GM19468 (cell line): ENCODE measurements at regions not wholly inside any gene's neighbourhood (a gene's known extent, or its start where the extent isn't known, plus 50 kb on each side); places are given as distances from the start of the nearest gene placed in this dataset.

ENCODE experiments used
- ATAC-seq: cut with Tn5 transposase; IDR thresholded peaks from one replicate; pipeline ENCODE4 v1.9.1; 2021; ENCODE audit warnings: mild to moderate bottlenecking, moderate library complexity, moderate number of reproducible peaks; ENCODE audit not compliant: unreplicated experiment; ENCODE audit errors: extremely low read depth

- ATAC-seq = no peak
Observed at GRCh38 chr6:145486306-145486705, 249.0 kb downstream of the EPM2A start.

- no peak for ATAC-seq
Observed at GRCh38 chr6:145489583-145489982, 245.7 kb downstream of the EPM2A start.

- ATAC-seq = no peak
Observed at GRCh38 chr6:145490068-145490467, 245.3 kb downstream of the EPM2A start.

- ATAC-seq = no peak
Observed at GRCh38 chr6:145491126-145491525, 244.2 kb downstream of the EPM2A start.

- no peak for ATAC-seq
Observed at GRCh38 chr6:145497006-145497405, 238.3 kb downstream of the EPM2A start.

GRCh38 chr6:145498425-145498824 lies 236.9 kb downstream of the EPM2A start:
- ATAC-seq = no peak

- ATAC-seq = no peak
Observed at GRCh38 chr6:145502416-145502815, 232.9 kb downstream of the EPM2A start.

GRCh38 chr6:145506136-145506535 lies 229.2 kb downstream of the EPM2A start:
- no peak for ATAC-seq

- no peak for ATAC-seq
Observed at GRCh38 chr6:145506565-145506964, 228.8 kb downstream of the EPM2A start.

GRCh38 chr6:145507239-145507638 lies 228.1 kb downstream of the EPM2A start:
- ATAC-seq = no peak

- no peak for ATAC-seq
Observed at GRCh38 chr6:145508107-145508506, 227.2 kb downstream of the EPM2A start.

- ATAC-seq = no peak
Observed at GRCh38 chr6:145517492-145517891, 217.8 kb downstream of the EPM2A start.

- ATAC-seq = no peak
Observed at GRCh38 chr6:145525038-145525437, 210.3 kb downstream of the EPM2A start.

- ATAC-seq = no peak
Observed at GRCh38 chr6:145529582-145529981, 205.7 kb downstream of the EPM2A start.

- ATAC-seq = no peak
Observed at GRCh38 chr6:145530454-145530853, 204.9 kb downstream of the EPM2A start.

- ATAC-seq = no peak
Observed at GRCh38 chr6:145531032-145531431, 204.3 kb downstream of the EPM2A start.

GRCh38 chr6:145531822-145532221 lies 203.5 kb downstream of the EPM2A start:
- ATAC-seq = no peak

- no peak for ATAC-seq
Observed at GRCh38 chr6:145532361-145532760, 203.0 kb downstream of the EPM2A start.

GRCh38 chr6:145534989-145535388 lies 200.3 kb downstream of the EPM2A start:
- no peak for ATAC-seq

GRCh38 chr6:145538989-145539388 lies 196.3 kb downstream of the EPM2A start:
- no peak for ATAC-seq

GRCh38 chr6:145539831-145540230 lies 195.5 kb downstream of the EPM2A start:
- no peak for ATAC-seq

GRCh38 chr6:145540741-145541140 lies 194.6 kb downstream of the EPM2A start:
- no peak for ATAC-seq

- no peak for ATAC-seq
Observed at GRCh38 chr6:145544041-145544440, 191.3 kb downstream of the EPM2A start.
